GM23338 (cell line): ENCODE measurements at regions not wholly inside any gene's neighbourhood (a gene's known extent, or its start where the extent isn't known, plus 50 kb on each side); places are given as distances from the start of the nearest gene placed in this dataset.

ENCODE experiments used
- CREB1 ChIP-seq: fragments of 250-450 bp; sonication (Bioruptor Pico); IDR thresholded peaks from 2 replicates; pipeline ENCODE4 v1.5.0; 2020; ENCODE audit warnings: low read depth, mild to moderate bottlenecking, moderate library complexity
- CTCF ChIP-seq, 2 experiments: fragments of 200-600 bp in 1 of 2; sonication (generic) in 1 of 2; conservative IDR thresholded peaks; 2 replicates each; pipeline versions ENCODE4 v1.5.1 to v1.6.1; 2016 to 2017; ENCODE audit warnings: antibody characterized with exemption in 2 of 2, low read depth in 2 of 2, mild to moderate bottlenecking in 2 of 2, moderate library complexity in 1 of 2
- EZH2 ChIP-seq: fragments of 200-600 bp; sonication (generic); IDR thresholded peaks from one replicate; pipeline ENCODE4 v1.8.0; 2017; ENCODE audit warnings: antibody characterized with exemption, mild to moderate bottlenecking, low read depth; ENCODE audit not compliant: unreplicated experiment
- EZH2phosphoT487 ChIP-seq: fragments of 200-600 bp; sonication (generic); IDR thresholded peaks from one replicate; pipeline ENCODE4 v1.8.1; 2018; ENCODE audit warnings: antibody characterized with exemption; ENCODE audit not compliant: unreplicated experiment
- POLR2AphosphoS5 ChIP-seq: IDR thresholded peaks from 2 replicates; pipeline ENCODE4 v1.6.1; 2016; ENCODE audit warnings: antibody characterized with exemption, low read depth
- REST ChIP-seq: IDR thresholded peaks from one replicate; pipeline ENCODE4 v1.6.1; 2018; ENCODE audit warnings: antibody characterized with exemption; ENCODE audit not compliant: unreplicated experiment

GRCh38 chr5:10892911-10893215, 131.8 kb upstream of the DAP start:
- TF ChIP-seq CTCF (conservative IDR thresholded peaks at IDR 0.05; ENCODE audit: low read depth in 2 of 2), result no peak
- no peak for TF ChIP-seq POLR2AphosphoS5
- no peak for TF ChIP-seq EZH2
- no peak for TF ChIP-seq REST
- no peak for TF ChIP-seq CREB1
- no peak for TF ChIP-seq EZH2phosphoT487
